ENCODE measurements at regions not wholly inside any gene's neighbourhood (a gene's known extent, or its start where the extent isn't known, plus 50 kb on each side); places are given as distances from the start of the nearest gene placed in this dataset.

DNA sequence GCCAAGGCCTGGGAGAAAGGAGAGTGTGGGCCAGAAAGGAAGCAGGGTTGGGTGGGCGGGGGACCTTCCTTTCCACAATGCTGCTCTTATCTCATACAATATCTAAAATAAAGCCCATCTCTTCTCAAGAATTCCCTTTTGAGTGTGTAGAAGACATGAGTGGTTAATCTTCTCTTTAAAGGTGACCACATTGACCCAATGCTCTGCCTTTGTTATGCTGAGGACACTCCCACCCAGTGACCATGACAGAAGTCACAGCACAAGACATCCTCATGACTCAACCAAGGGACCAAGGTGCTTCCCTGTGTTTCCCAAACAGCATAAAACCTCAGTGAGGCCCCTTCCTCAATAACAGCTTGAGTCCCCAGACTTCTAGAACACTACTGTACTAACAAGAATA lies 193.0 kb upstream of the ADAMTS16 start:
- TF ChIP-seq CTCF (IDR thresholded peaks at IDR 0.05; ENCODE audit: extremely low read depth in 1 of 2, insufficient read depth in 1 of 2, low read depth in 1 of 2, low read length in 2 of 2) (no peak), POLR2AphosphoS5 (IDR thresholded peaks at IDR 0.05; ENCODE audit: insufficient read depth, low read depth, low read length) (no peak), POLR2A (IDR thresholded peaks at IDR 0.05; ENCODE audit: low read depth, low read length) (no peak), MYC (IDR thresholded peaks at IDR 0.05; ENCODE audit: low read depth, low read length) (no peak), EZH2 (IDR thresholded peaks at IDR 0.05; ENCODE audit: borderline replicate concordance, low read depth, low read length, severe bottlenecking) (no peak), JUN (IDR thresholded peaks at IDR 0.05; ENCODE audit: borderline replicate concordance, insufficient read depth, insufficient read length, low read depth) (no peak)
